ENCODE measurements at regions not wholly inside any gene's neighbourhood (a gene's known extent, or its start where the extent isn't known, plus 50 kb on each side); places are given as distances from the start of the nearest gene placed in this dataset.

- H3K9me3 ChIP-seq, result peaks cover 0 to 84% (median 65%) of the 10 kb centered on the region in 8 donors
These were observed 147.7 kb upstream of the TRPC4 start for GRCh38 chr13:38017320-38017719.

GRCh38 chr13:38013676-38014075 is 144.1 kb upstream of the TRPC4 start:
- intact Hi-C loops (cut with DNase I; ENCODE audit: low total_unique reads), result no loop called here
- H3K4me3 ChIP-seq, result no peak overlapping the region
- H3K27me3 ChIP-seq (replicated peaks in 1 of 7), result no peaks in the 10 kb centered on the region
- no peaks in the 10 kb centered on the region for H3K4me1 ChIP-seq
- WGBS, 5 donors, result 82 to 100% (median 87%) methylated on average over 1 of the region's 1 CpG
- H3K9me3 ChIP-seq, result peaks cover 0 to 48% (median 30%) of the 10 kb centered on the region in 8 donors
- no peak overlapping the region for H3K27ac ChIP-seq
- TF ChIP-seq POLR2AphosphoS5 (IDR thresholded peaks at IDR 0.05), result no peak
- no peak for TF ChIP-seq POLR2A (IDR thresholded peaks at IDR 0.05)
- no peak for TF ChIP-seq CTCF (IDR thresholded peaks at IDR 0.05 in 8 of 11, conservative IDR thresholded peaks at IDR 0.05 in 3 of 11)
- DNase-seq, result no peak
- no peaks in the 10 kb centered on the region for H3K36me3 ChIP-seq

More at GRCh38 chr13:38017320-38017719, 147.7 kb upstream of the TRPC4 start:
- DNase-seq, result no peak
- no peaks in the 10 kb centered on the region for H3K27me3 ChIP-seq (replicated peaks in 1 of 7)
- H3K36me3 ChIP-seq, result no peaks in the 10 kb centered on the region
- H3K4me3 ChIP-seq, result no peak overlapping the region
- TF ChIP-seq POLR2AphosphoS5 (IDR thresholded peaks at IDR 0.05) (no peak), POLR2A (IDR thresholded peaks at IDR 0.05) (no peak), CTCF (IDR thresholded peaks at IDR 0.05 in 8 of 11, conservative IDR thresholded peaks at IDR 0.05 in 3 of 11) (no peak)
- no peaks in the 10 kb centered on the region for H3K4me1 ChIP-seq
- intact Hi-C loops (cut with DNase I; ENCODE audit: low total_unique reads), result no loop called here
- no peak overlapping the region for H3K27ac ChIP-seq
- 47 to 94% (median 68%) methylated on average over 2 of the region's 2 CpGs for WGBS, 5 donors

- TF ChIP-seq POLR2A (IDR thresholded peaks at IDR 0.05), result no peak
- no peak for TF ChIP-seq POLR2AphosphoS5 (IDR thresholded peaks at IDR 0.05)
- TF ChIP-seq CTCF (IDR thresholded peaks at IDR 0.05 in 8 of 11, conservative IDR thresholded peaks at IDR 0.05 in 3 of 11), result no peak
- no peak overlapping the region for H3K27ac ChIP-seq
These were observed 142.5 kb upstream of the TRPC4 start for GRCh38 chr13:38012096-38012495.

GRCh38 chr13:38008636-38009035 is 139.1 kb upstream of the TRPC4 start:
- H3K4me1 ChIP-seq, result no peaks in the 10 kb centered on the region
- intact Hi-C loops (cut with DNase I; ENCODE audit: low total_unique reads), result no loop called here
- H3K27me3 ChIP-seq (replicated peaks in 1 of 7), result no peaks in the 10 kb centered on the region
- no peak overlapping the region for H3K27ac ChIP-seq
- DNase-seq, result no peak
- H3K4me3 ChIP-seq, result no peak overlapping the region
- peaks cover 0 to 5% (median 0%) of the 10 kb centered on the region in 8 donors for H3K9me3 ChIP-seq
- TF ChIP-seq POLR2AphosphoS5 (IDR thresholded peaks at IDR 0.05) (no peak), POLR2A (IDR thresholded peaks at IDR 0.05) (no peak), CTCF (IDR thresholded peaks at IDR 0.05 in 8 of 11, conservative IDR thresholded peaks at IDR 0.05 in 3 of 11) (no peak)
- no peaks in the 10 kb centered on the region for H3K36me3 ChIP-seq
- 52 to 83% (median 58%) methylated on average over 3 of the region's 3 CpGs for WGBS, 5 donors

More at GRCh38 chr13:38012096-38012495, 142.5 kb upstream of the TRPC4 start:
- 85 to 93% (median 88%) methylated on average over 4 of the region's 4 CpGs for whole genome bisulfite sequencing, 5 donors
- Histone ChIP-seq H3K27me3 (replicated peaks in 1 of 7) (no peaks in the 10 kb centered on the region), H3K4me1 (no peaks in the 10 kb centered on the region), H3K36me3 (no peaks in the 10 kb centered on the region), H3K4me3 (no peak overlapping the region), H3K9me3 (peaks cover 0 to 32% (median 14%) of the 10 kb centered on the region in 8 donors)
- intact Hi-C loops (cut with DNase I; ENCODE audit: low total_unique reads), result no loop called here
- no peak for DNase-seq

All from spleen (tissue), 11 donors.